Endodermal cell (in vitro differentiated cells): ENCODE measurements at regions not wholly inside any gene's neighbourhood (a gene's known extent, or its start where the extent isn't known, plus 50 kb on each side); places are given as distances from the start of the nearest gene placed in this dataset.
"Not testable (repeated sequence)": the region's sequence is repeated elsewhere in the genome, so short reads cannot be mapped to it uniquely, and the experiment has no call there.

ENCODE experiments used
- DNase-seq: peaks from one replicate; pipeline ENCODE4 v3.0.0-alpha.2; 2017
- H3K27ac ChIP-seq: 2 replicates; pipeline ENCODE4 v1.5.1; 2013; ENCODE audit warnings: mild to moderate bottlenecking, low read depth, low read length, moderate library complexity
- H3K27me3 ChIP-seq: 2 replicates; pipeline ENCODE4 v1.6.1; 2013; ENCODE audit warnings: mild to moderate bottlenecking, low read length, moderate library complexity; ENCODE audit not compliant: insufficient read depth, control insufficient read depth, poor library complexity, severe bottlenecking
- H3K36me3 ChIP-seq: 2 replicates; pipeline ENCODE4 v1.7.0; 2013; ENCODE audit warnings: mild to moderate bottlenecking, low read length, moderate library complexity; ENCODE audit not compliant: control insufficient read depth, insufficient read depth
- H3K4me1 ChIP-seq: one replicate; pipeline ENCODE4 v1.7.0; 2013; ENCODE audit warnings: low read length; ENCODE audit not compliant: control insufficient read depth, insufficient read depth
- H3K4me3 ChIP-seq: 2 replicates; pipeline ENCODE4 v1.5.1; 2013; ENCODE audit warnings: mild to moderate bottlenecking, low read length, moderate library complexity
- H3K9ac ChIP-seq: 2 replicates; pipeline ENCODE4 v1.6.1; 2013; ENCODE audit warnings: mild to moderate bottlenecking, low read length, moderate library complexity; ENCODE audit not compliant: poor library complexity, severe bottlenecking; ENCODE audit errors: extremely low read depth
- H3K9me3 ChIP-seq: 2 replicates; pipeline ENCODE4 v1.6.1; 2013; ENCODE audit warnings: mild to moderate bottlenecking, low read length, moderate library complexity; ENCODE audit not compliant: control insufficient read depth
- H3K27ac Mint-ChIP-seq: 2 replicates; pipeline ENCODE4 v1.8.0; 2020; ENCODE audit warnings: mixed read lengths
- H3K27me3 Mint-ChIP-seq: 2 replicates; pipeline ENCODE4 v1.8.0; 2021; ENCODE audit warnings: mild to moderate bottlenecking, mixed read lengths; ENCODE audit not compliant: insufficient read depth
- H3K36me3 Mint-ChIP-seq: 2 replicates; pipeline ENCODE4 v1.8.0; 2020; ENCODE audit warnings: low read depth, mixed read lengths
- H3K4me1 Mint-ChIP-seq: 2 replicates; pipeline ENCODE4 v1.8.0; 2020; ENCODE audit warnings: mixed read lengths
- H3K4me3 Mint-ChIP-seq: 2 replicates; pipeline ENCODE4 v1.8.0; 2020; ENCODE audit warnings: mild to moderate bottlenecking, moderate library complexity, mixed read lengths
- H3K9me3 Mint-ChIP-seq: 2 replicates; pipeline ENCODE4 v1.8.0; 2020; ENCODE audit warnings: mild to moderate bottlenecking, mixed read lengths
- CTCF ChIP-seq: fragments of 200-600 bp; sonication (generic); conservative IDR thresholded peaks from 2 replicates; pipeline ENCODE4 v1.5.0; 2021; ENCODE audit warnings: antibody characterized with exemption, mild to moderate bottlenecking
- WGBS, 2 experiments: methylation state at CpG; one replicate each; pipeline versions ENCODE4 v1.1.5 to v1.1.7; 2013; ENCODE audit warnings: missing lambda C conversion rate in 2 of 2, mixed read lengths in 1 of 2; ENCODE audit not compliant: insufficient coverage in 1 of 2, insufficient read length in 1 of 2; 5-methylcytosine and 5-hydroxymethylcytosine counted together

GRCh38 chr7:64469673-64470072 lies 93.2 kb downstream of the ZNF680 start:
- Histone ChIP-seq H3K9me3 (peaks cover 67% of the 10 kb centered on the region), H3K4me1 (no peaks in the 10 kb centered on the region), H3K4me3 (no peak overlapping the region), H3K36me3 (no peaks in the 10 kb centered on the region), H3K27me3 (no peaks in the 10 kb centered on the region), H3K9ac (no peak overlapping the region), H3K27ac (no peak overlapping the region)
- DNase-seq = no peak
- 14% methylated on average over 1 of the region's 1 CpG; no CpG with 5 or more reads in 1 of the 2 experiments for WGBS, 2 experiments
- H3K4me1 Mint-ChIP-seq = no peaks in the 10 kb centered on the region
- TF ChIP-seq CTCF = no peak
- no peak overlapping the region for H3K27ac Mint-ChIP-seq
- H3K9me3 Mint-ChIP-seq = peaks cover 72% of the 10 kb centered on the region
- H3K4me3 Mint-ChIP-seq = no peak overlapping the region
- peaks cover 2% of the 10 kb centered on the region for H3K36me3 Mint-ChIP-seq
- H3K27me3 Mint-ChIP-seq = no peaks in the 10 kb centered on the region

GRCh38 chr7:64465551-64465950 lies 97.3 kb downstream of the ZNF680 start:
- no peak for DNase-seq
- Mint-ChIP-seq H3K4me1 (no peaks in the 10 kb centered on the region), H3K36me3 (peaks cover 2% of the 10 kb centered on the region), H3K27ac (no peak overlapping the region), H3K9me3 (peaks cover 81% of the 10 kb centered on the region), H3K4me3 (no peak overlapping the region), H3K27me3 (no peaks in the 10 kb centered on the region)
- H3K27ac ChIP-seq = no peak overlapping the region
- TF ChIP-seq CTCF = no peak
- WGBS, 2 experiments = 79 to 89% methylated on average over 1 of the region's 1 CpG
- no peak overlapping the region for H3K4me3 ChIP-seq
- H3K27me3 ChIP-seq = no peaks in the 10 kb centered on the region
- H3K4me1 ChIP-seq = no peaks in the 10 kb centered on the region
- no peaks in the 10 kb centered on the region for H3K36me3 ChIP-seq
- H3K9ac ChIP-seq = no peak overlapping the region
- H3K9me3 ChIP-seq = peaks cover 60% of the 10 kb centered on the region

GRCh38 chr7:64463636-64464375 lies 99.1 kb downstream of the ZNF680 start:
- peaks cover 80% of the 10 kb centered on the region for H3K9me3 Mint-ChIP-seq
- no peak for DNase-seq
- Histone ChIP-seq H3K36me3 (no peaks in the 10 kb centered on the region), H3K27ac (no peak overlapping the region), H3K4me3 (no peak overlapping the region), H3K9ac (no peak overlapping the region), H3K27me3 (no peaks in the 10 kb centered on the region), H3K4me1 (no peaks in the 10 kb centered on the region), H3K9me3 (peaks cover 60% of the 10 kb centered on the region)
- no peak overlapping the region for H3K27ac Mint-ChIP-seq
- H3K36me3 Mint-ChIP-seq = peaks cover 2% of the 10 kb centered on the region
- no peak overlapping the region for H3K4me3 Mint-ChIP-seq
- WGBS, 2 experiments = 85 to 88% methylated on average over 22 to 38 of the region's 38 CpGs
- no peak for TF ChIP-seq CTCF
- H3K4me1 Mint-ChIP-seq = no peaks in the 10 kb centered on the region
- H3K27me3 Mint-ChIP-seq = no peaks in the 10 kb centered on the region

- H3K9me3 ChIP-seq = peaks cover 72% of the 10 kb centered on the region
- not testable (repeated sequence) for H3K27me3 ChIP-seq, H3K27ac Mint-ChIP-seq, H3K36me3 Mint-ChIP-seq, H3K4me1 ChIP-seq, H3K4me1 Mint-ChIP-seq, H3K27ac ChIP-seq, H3K4me3 ChIP-seq, H3K27me3 Mint-ChIP-seq, H3K36me3 ChIP-seq, H3K4me3 Mint-ChIP-seq, H3K9ac ChIP-seq, DNase-seq
- H3K9me3 Mint-ChIP-seq = peaks cover 83% of the 10 kb centered on the region
- WGBS, 2 experiments = 86 to 100% methylated on average over 2 to 5 of the region's 5 CpGs
Observed at GRCh38 chr7:64459858-64460257, 103.0 kb downstream of the ZNF680 start.
